Lower leg skin (tissue), 3 donors: ENCODE measurements at regions not wholly inside any gene's neighbourhood (a gene's known extent, or its start where the extent isn't known, plus 50 kb on each side); places are given as distances from the start of the nearest gene placed in this dataset.

Experiments used
- CTCF ChIP-seq, 3 donors: fragments of 450-650 bp; IDR thresholded peaks; one replicate each; pipeline ENCODE4 v1.5.1; 2016; ENCODE audit warnings: antibody characterized with exemption in 3 of 3, mild to moderate bottlenecking in 3 of 3, moderate library complexity in 2 of 3
- POLR2A ChIP-seq, 2 donors: fragments of 450-650 bp; IDR thresholded peaks; one replicate each; pipeline ENCODE4 v1.6.1; 2016 to 2017; ENCODE audit warnings: antibody characterized with exemption in 2 of 2, mild to moderate bottlenecking in 1 of 2, moderate library complexity in 1 of 2

- TF ChIP-seq CTCF (IDR thresholded peaks at IDR 0.05) (no peak), POLR2A (IDR thresholded peaks at IDR 0.05) (no peak)
Measured at GRCh38 chr6:105781248-105781647, 304.9 kb upstream of the PRDM1 start.
